Effector memory CD4-positive, alpha-beta T cell (primary cell): ENCODE measurements at regions not wholly inside any gene's neighbourhood (a gene's known extent, or its start where the extent isn't known, plus 50 kb on each side); places are given as distances from the start of the nearest gene placed in this dataset.

Experiments used
- DNase-seq, 3 donors: peaks; one replicate each; pipeline ENCODE4 v3.0.0-alpha.2; 2020
- H3K27ac ChIP-seq: 2 replicates; pipeline ENCODE4 v1.7.0; 2013; ENCODE audit warnings: mild to moderate bottlenecking, low read length, moderate library complexity; ENCODE audit not compliant: insufficient read depth, poor library complexity, severe bottlenecking
- H3K27me3 ChIP-seq: replicated peaks from 2 replicates; pipeline ENCODE4 v1.7.0; 2013; ENCODE audit warnings: mild to moderate bottlenecking, low read length; ENCODE audit not compliant: insufficient read depth, control insufficient read depth, poor library complexity, severe bottlenecking
- H3K36me3 ChIP-seq: 2 replicates; pipeline ENCODE4 v1.7.0; 2013; ENCODE audit warnings: mild to moderate bottlenecking, low read length, moderate library complexity; ENCODE audit not compliant: control insufficient read depth, insufficient read depth
- H3K4me1 ChIP-seq: 2 replicates; pipeline ENCODE4 v1.7.0; 2013; ENCODE audit warnings: low read length, mild to moderate bottlenecking; ENCODE audit not compliant: control insufficient read depth, insufficient read depth, poor library complexity, severe bottlenecking
- H3K4me3 ChIP-seq: 2 replicates; pipeline ENCODE4 v1.7.0; 2013; ENCODE audit warnings: low read length, low read depth, mild to moderate bottlenecking; ENCODE audit not compliant: insufficient read depth, poor library complexity, severe bottlenecking
- H3K9me3 ChIP-seq: 2 replicates; pipeline ENCODE4 v1.7.0; 2013; ENCODE audit warnings: mild to moderate bottlenecking, low read length, moderate library complexity; ENCODE audit not compliant: control insufficient read depth

DNA sequence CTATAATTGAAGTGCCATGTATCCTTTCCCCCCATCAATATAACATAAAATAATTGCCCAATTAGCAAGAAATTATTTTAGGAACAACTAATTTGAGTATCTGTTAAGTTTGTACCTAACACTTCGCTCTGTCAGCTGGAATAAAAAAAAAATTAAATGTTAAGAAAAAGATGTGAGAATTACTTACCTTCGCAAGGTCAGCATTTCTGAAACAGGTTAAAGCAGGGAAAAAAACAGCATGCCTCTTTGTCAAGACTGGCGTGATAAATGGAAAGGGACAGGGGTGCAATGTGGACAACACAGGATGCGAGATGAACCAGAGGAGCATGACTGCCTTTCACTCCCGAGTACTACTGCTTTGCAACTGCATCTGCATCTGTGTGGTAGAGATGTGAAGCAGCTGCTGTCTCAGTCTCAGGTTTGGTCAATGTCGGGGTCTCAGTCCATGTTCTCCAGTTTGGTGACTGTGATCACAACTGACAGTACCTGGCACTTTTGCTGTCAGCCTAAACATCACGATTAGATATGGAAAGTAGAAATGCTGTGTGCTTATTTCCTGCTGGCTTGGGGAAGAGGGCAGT, 565.4 kb upstream of the LRRTM1 start:
- DNase-seq, result no peak
- H3K9me3 ChIP-seq, result no peaks in the 10 kb centered on the region
- no peaks in the 10 kb centered on the region for H3K4me1 ChIP-seq
- no peak overlapping the region for H3K4me3 ChIP-seq
- H3K36me3 ChIP-seq, result no peaks in the 10 kb centered on the region
- no peak overlapping the region for H3K27ac ChIP-seq
- H3K27me3 ChIP-seq, result no peaks in the 10 kb centered on the region

DNA sequence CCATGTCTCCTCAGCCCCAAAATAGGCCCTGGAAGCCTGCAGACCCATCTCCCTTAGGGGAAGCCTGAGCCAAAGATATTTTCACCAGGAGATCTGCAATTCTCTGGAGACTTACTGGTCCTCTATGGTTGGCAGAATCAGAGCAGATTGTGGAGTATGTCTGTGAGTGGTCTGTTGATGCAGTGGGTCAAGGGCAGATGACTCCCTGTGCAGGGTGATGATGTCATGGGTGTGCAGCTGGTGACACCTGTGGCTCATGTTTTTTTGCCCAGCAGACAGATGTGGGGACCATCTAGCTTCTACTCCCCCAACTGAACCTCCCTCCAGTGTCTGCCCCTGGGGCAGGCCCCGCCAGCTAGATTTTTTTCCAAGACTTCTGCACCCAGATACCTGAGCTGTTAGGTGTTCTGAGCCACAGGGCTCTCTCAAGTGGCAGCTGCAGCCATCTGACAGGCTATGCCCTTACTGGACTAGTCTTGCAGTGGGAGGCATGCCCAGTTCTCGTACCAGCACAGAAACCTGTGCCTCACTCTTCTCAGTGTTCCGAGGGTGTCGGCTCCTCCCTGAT, 558.7 kb upstream of the LRRTM1 start:
- Histone ChIP-seq H3K27me3 (no peaks in the 10 kb centered on the region), H3K4me1 (no peaks in the 10 kb centered on the region), H3K36me3 (no peaks in the 10 kb centered on the region), H3K4me3 (no peak overlapping the region), H3K9me3 (no peaks in the 10 kb centered on the region), H3K27ac (no peak overlapping the region)
- no peak for DNase-seq

DNA sequence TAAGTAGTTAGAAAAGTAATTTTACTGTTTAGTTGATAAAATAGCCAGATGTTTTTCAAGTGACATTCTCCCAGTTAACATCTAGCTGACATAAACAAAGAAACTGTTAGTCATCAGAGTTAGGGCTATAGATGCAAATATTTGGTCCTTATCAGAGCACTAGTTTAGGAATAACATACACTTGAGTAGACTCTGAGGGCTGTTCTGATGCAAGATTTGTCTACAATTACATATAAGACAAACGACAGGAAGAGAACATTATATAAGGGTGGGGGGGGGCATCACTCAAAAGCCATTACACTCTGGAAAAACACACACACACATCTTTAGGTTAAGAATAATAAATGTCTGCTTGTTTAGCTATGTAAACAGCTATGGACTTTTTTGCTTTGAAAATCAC, 554.4 kb upstream of the LRRTM1 start:
- no peaks in the 10 kb centered on the region for H3K9me3 ChIP-seq
- H3K27ac ChIP-seq, result no peak overlapping the region
- no peaks in the 10 kb centered on the region for H3K36me3 ChIP-seq
- no peaks in the 10 kb centered on the region for H3K27me3 ChIP-seq
- no peaks in the 10 kb centered on the region for H3K4me1 ChIP-seq
- no peak for DNase-seq
- H3K4me3 ChIP-seq, result no peak overlapping the region

GRCh38 chr2:80856227-80856626, 551.7 kb upstream of the LRRTM1 start:
- Histone ChIP-seq H3K27ac (no peak overlapping the region), H3K4me1 (no peaks in the 10 kb centered on the region), H3K4me3 (no peak overlapping the region), H3K9me3 (peaks cover 4% of the 10 kb centered on the region), H3K27me3 (no peaks in the 10 kb centered on the region), H3K36me3 (no peaks in the 10 kb centered on the region)
- no peak for DNase-seq

- Histone ChIP-seq H3K4me1 (no peaks in the 10 kb centered on the region), H3K27ac (no peak overlapping the region), H3K9me3 (peaks cover 4% of the 10 kb centered on the region), H3K27me3 (no peaks in the 10 kb centered on the region), H3K36me3 (no peaks in the 10 kb centered on the region), H3K4me3 (no peak overlapping the region)
- no peak for DNase-seq
Observed at GRCh38 chr2:80854831-80855230, 550.3 kb upstream of the LRRTM1 start.

DNA sequence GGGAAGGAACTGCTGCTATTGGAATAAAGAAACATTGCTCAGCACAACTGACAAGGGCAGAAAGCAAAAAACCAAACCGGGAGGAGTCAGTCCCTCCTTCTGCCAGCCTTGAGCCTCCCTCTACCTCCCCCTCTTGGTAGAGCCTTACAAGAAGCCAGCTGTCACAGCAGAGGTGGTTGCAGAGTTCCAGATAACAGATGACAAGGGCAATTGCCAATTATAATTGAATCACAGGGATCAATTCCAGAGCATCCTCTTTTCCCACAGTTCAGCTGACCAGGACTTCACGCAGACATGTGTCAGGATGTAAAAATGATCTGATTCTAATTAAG, 548.2 kb upstream of the LRRTM1 start:
- no peaks in the 10 kb centered on the region for H3K27me3 ChIP-seq
- H3K36me3 ChIP-seq, result no peaks in the 10 kb centered on the region
- H3K4me3 ChIP-seq, result no peak overlapping the region
- no peaks in the 10 kb centered on the region for H3K4me1 ChIP-seq
- no peak overlapping the region for H3K27ac ChIP-seq
- peaks cover 4% of the 10 kb centered on the region for H3K9me3 ChIP-seq
- DNase-seq, result no peak

DNA sequence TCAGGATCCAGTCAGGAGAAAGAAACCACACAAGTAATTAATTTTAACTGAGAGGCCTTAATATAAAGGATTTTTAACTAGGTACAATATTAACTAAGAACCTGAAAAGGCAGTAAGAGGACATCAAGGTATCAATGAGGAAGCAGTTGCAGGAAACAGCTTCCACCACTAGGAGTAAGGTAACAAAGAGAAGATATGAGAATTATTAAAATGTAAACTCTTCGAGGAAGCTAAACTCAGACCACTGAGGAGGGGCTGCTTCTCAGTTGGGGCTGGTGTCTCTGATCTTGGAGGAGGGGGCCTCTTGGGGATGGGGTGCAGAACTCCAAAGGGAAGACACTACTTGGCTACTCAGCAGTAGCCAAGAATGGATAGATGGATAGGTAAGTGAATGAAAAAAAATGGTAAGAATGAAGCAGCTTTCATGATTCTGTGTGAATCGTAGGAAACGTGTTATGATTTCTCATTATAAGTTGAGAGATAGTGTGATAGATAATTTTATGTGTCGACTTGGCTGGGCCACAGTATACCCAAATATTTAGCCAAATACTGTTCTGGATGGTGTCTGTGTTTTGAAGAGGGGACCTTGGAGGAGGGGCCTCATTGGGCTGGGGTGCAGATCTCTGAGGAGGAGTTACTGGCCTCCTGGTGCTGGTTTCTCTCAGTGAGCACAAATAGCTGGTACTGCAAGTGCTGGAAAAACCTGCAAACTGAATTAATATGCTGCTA, 547.7 kb upstream of the LRRTM1 start:
- Histone ChIP-seq H3K27ac (no peak overlapping the region), H3K27me3 (no peaks in the 10 kb centered on the region), H3K36me3 (no peaks in the 10 kb centered on the region), H3K4me3 (no peak overlapping the region), H3K4me1 (no peaks in the 10 kb centered on the region), H3K9me3 (peaks cover 4% of the 10 kb centered on the region)
- DNase-seq, result no peak

GRCh38 chr2:80830891-80831290, 526.3 kb upstream of the LRRTM1 start:
- Histone ChIP-seq H3K4me1 (no peaks in the 10 kb centered on the region), H3K36me3 (no peaks in the 10 kb centered on the region), H3K9me3 (no peaks in the 10 kb centered on the region), H3K27me3 (no peaks in the 10 kb centered on the region), H3K27ac (no peak overlapping the region), H3K4me3 (no peak overlapping the region)
- DNase-seq, result no peak

GRCh38 chr2:80822999-80823398, 518.4 kb upstream of the LRRTM1 start:
- Histone ChIP-seq H3K4me1 (no peaks in the 10 kb centered on the region), H3K4me3 (no peak overlapping the region), H3K27me3 (no peaks in the 10 kb centered on the region), H3K27ac (no peak overlapping the region), H3K9me3 (no peaks in the 10 kb centered on the region), H3K36me3 (no peaks in the 10 kb centered on the region)
- DNase-seq, result no peak

GRCh38 chr2:80815259-80815658, 510.7 kb upstream of the LRRTM1 start:
- no peak overlapping the region for H3K4me3 ChIP-seq
- no peak overlapping the region for H3K27ac ChIP-seq
- H3K9me3 ChIP-seq, result no peaks in the 10 kb centered on the region
- no peaks in the 10 kb centered on the region for H3K4me1 ChIP-seq
- no peaks in the 10 kb centered on the region for H3K36me3 ChIP-seq
- H3K27me3 ChIP-seq, result no peaks in the 10 kb centered on the region
- DNase-seq, result no peak
